Spleen (tissue), 7 donors: ENCODE measurements at regions not wholly inside any gene's neighbourhood (a gene's known extent, or its start where the extent isn't known, plus 50 kb on each side); places are given as distances from the start of the nearest gene placed in this dataset.

ENCODE experiments used
- POLR2A ChIP-seq, 3 donors: fragments of 450-650 bp; IDR thresholded peaks; one replicate each; pipeline ENCODE4 v1.5.1; 2017; ENCODE audit warnings: antibody characterized with exemption in 3 of 3, mild to moderate bottlenecking in 1 of 3
- TF ChIP-seq, protein P1 (sequence below), 11 experiments: fragments of 200-600 bp in 7 of 11; fragments of 450-650 bp in 4 of 11; sonication (generic) in 4 of 11; IDR thresholded peaks in 8 of 11; conservative IDR thresholded peaks in 3 of 11; 1 replicate in 7 of 11; 2 replicates in 4 of 11; pipeline versions ENCODE4 v1.4.0 to v1.8.0; 2016 to 2021; ENCODE audit warnings: antibody characterized with exemption in 11 of 11, inconsistent platforms in 4 of 11, mild to moderate bottlenecking in 1 of 11
- donor health status: DM: no; HTN: no; CAD: no; lungs with moderate emphysema.
- donor health status: DM: no; HTN: no; CAD: no.
- donor health status: DM: no; HTN: no; CAD: no.

DNA sequence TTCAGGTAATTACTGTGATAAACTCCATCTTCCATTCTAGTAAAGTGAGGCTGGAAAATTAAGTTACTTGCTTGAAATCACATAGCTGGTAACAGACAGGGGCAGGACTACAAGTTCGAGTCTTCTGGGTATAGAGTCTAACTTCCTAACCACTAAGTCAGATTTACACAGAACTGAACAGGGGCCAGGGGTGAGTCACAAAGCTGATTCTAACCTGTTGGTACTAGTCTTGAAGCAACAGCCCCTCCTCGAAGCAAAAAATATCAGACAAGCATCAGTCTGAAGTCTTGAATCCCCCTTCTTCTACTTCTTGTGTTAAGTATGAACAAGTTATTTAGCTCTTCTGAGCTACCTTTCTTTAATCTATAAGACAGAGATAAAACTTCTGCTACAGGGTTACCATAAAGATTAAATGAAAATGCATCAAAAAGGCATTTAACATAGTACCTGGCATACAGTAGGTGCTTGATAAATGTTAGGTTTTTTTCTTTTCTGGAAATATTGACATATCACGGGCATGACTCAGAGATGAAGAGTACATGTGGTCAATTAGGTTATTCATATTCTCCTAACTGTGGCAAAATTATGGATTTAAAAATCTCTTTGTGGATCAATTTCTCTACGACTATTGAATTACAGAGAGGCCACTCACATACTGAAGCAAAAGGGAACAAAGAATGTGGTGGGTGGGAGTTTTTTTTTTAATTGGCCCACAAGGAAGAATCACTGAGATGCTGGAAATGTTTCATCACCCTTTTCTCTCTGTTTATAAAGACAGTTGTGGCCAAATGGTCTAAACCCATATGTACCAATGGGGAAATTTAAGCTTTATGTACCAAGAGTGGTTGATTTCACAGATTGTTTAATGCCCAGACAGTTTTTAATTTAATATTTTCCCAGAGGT lies 266.9 kb upstream of the DYNLRB2 start:
- TF ChIP-seq, protein P1, sequence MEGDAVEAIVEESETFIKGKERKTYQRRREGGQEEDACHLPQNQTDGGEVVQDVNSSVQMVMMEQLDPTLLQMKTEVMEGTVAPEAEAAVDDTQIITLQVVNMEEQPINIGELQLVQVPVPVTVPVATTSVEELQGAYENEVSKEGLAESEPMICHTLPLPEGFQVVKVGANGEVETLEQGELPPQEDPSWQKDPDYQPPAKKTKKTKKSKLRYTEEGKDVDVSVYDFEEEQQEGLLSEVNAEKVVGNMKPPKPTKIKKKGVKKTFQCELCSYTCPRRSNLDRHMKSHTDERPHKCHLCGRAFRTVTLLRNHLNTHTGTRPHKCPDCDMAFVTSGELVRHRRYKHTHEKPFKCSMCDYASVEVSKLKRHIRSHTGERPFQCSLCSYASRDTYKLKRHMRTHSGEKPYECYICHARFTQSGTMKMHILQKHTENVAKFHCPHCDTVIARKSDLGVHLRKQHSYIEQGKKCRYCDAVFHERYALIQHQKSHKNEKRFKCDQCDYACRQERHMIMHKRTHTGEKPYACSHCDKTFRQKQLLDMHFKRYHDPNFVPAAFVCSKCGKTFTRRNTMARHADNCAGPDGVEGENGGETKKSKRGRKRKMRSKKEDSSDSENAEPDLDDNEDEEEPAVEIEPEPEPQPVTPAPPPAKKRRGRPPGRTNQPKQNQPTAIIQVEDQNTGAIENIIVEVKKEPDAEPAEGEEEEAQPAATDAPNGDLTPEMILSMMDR (IDR thresholded peaks at IDR 0.05 in 8 of 11, conservative IDR thresholded peaks at IDR 0.05 in 3 of 11), result no peak
- no peak for TF ChIP-seq POLR2A (IDR thresholded peaks at IDR 0.05)
